Activated T-cell treated with anti-CD3 and anti-CD28 coated beads, Interleukin-2, amount 50 U/mL, for 48 hours (primary cell): ENCODE measurements at regions not wholly inside any gene's neighbourhood (a gene's known extent, or its start where the extent isn't known, plus 50 kb on each side); places are given as distances from the start of the nearest gene placed in this dataset.

ENCODE experiments used
- DNase-seq, 2 experiments: peaks; one replicate each; pipeline ENCODE4 v3.0.0-alpha.2; 2020

GRCh38 chr1:82520611-82521010, 719.9 kb downstream of the ADGRL2 start:
- no peak for DNase-seq

GRCh38 chr1:82517586-82517985, 716.9 kb downstream of the ADGRL2 start:
- DNase-seq: no peak

GRCh38 chr1:82515650-82516049, 714.9 kb downstream of the ADGRL2 start:
- no peak for DNase-seq

GRCh38 chr1:82511441-82511840, 710.7 kb downstream of the ADGRL2 start:
- no peak for DNase-seq

GRCh38 chr1:82510431-82510830, 709.7 kb downstream of the ADGRL2 start:
- DNase-seq: no peak

GRCh38 chr1:82507011-82507410, 706.3 kb downstream of the ADGRL2 start:
- DNase-seq: no peak

GRCh38 chr1:82503822-82504221, 703.1 kb downstream of the ADGRL2 start:
- DNase-seq: no peak

- no peak for DNase-seq
Observed at GRCh38 chr1:82499022-82499421, 698.3 kb downstream of the ADGRL2 start.

GRCh38 chr1:82494117-82494516, 693.4 kb downstream of the ADGRL2 start:
- no peak for DNase-seq

GRCh38 chr1:82492159-82492558, 691.4 kb downstream of the ADGRL2 start:
- no peak for DNase-seq

GRCh38 chr1:82491301-82492048, 690.7 kb downstream of the ADGRL2 start:
- DNase-seq: no peak

GRCh38 chr1:82487778-82488177, 687.0 kb downstream of the ADGRL2 start:
- DNase-seq: no peak

GRCh38 chr1:82486969-82487368, 686.2 kb downstream of the ADGRL2 start:
- no peak for DNase-seq

- DNase-seq: no peak
Observed at GRCh38 chr1:82486468-82486867, 685.7 kb downstream of the ADGRL2 start.

- DNase-seq: no peak
Observed at GRCh38 chr1:82485591-82486369, 685.0 kb downstream of the ADGRL2 start.

- no peak for DNase-seq
Observed at GRCh38 chr1:82483146-82483545, 682.4 kb downstream of the ADGRL2 start.

- DNase-seq: no peak
Observed at GRCh38 chr1:82478916-82479315, 678.2 kb downstream of the ADGRL2 start.

- DNase-seq: no peak
Observed at GRCh38 chr1:82472489-82473131, 671.9 kb downstream of the ADGRL2 start.

GRCh38 chr1:82466891-82467290, 666.2 kb downstream of the ADGRL2 start:
- DNase-seq: no peak

- DNase-seq: no peak
Observed at GRCh38 chr1:82466416-82466815, 665.7 kb downstream of the ADGRL2 start.

GRCh38 chr1:82465024-82465423, 664.3 kb downstream of the ADGRL2 start:
- no peak for DNase-seq

GRCh38 chr1:82464362-82465001, 663.7 kb downstream of the ADGRL2 start:
- DNase-seq: no peak

GRCh38 chr1:82463951-82464350, 663.2 kb downstream of the ADGRL2 start:
- no peak for DNase-seq
